GM12892 (cell line): ENCODE measurements at regions not wholly inside any gene's neighbourhood (a gene's known extent, or its start where the extent isn't known, plus 50 kb on each side); places are given as distances from the start of the nearest gene placed in this dataset.

Experiments used
- POLR2A ChIP-seq: IDR thresholded peaks from 2 replicates; pipeline ENCODE4 v1.6.1; 2011; ENCODE audit warnings: low read depth, low read length, control low read depth
- POLR2AphosphoS5 ChIP-seq: IDR thresholded peaks from 2 replicates; pipeline ENCODE4 v1.6.1; 2011; ENCODE audit warnings: low read depth, low read length, control low read depth
- TAF1 ChIP-seq: IDR thresholded peaks from 2 replicates; pipeline ENCODE4 v1.6.1; 2011; ENCODE audit warnings: low read depth, mild to moderate bottlenecking, control low read depth, low read length, borderline replicate concordance

- TF ChIP-seq POLR2AphosphoS5 (no peak), POLR2A (no peak), TAF1 (no peak)
Measured at GRCh38 chr5:3537942-3538341, 57.7 kb upstream of the IRX1 start.
